NCI-H2227 (cell line): ENCODE measurements at regions not wholly inside any gene's neighbourhood (a gene's known extent, or its start where the extent isn't known, plus 50 kb on each side); places are given as distances from the start of the nearest gene placed in this dataset.
"Not testable (repeated sequence)": the region's sequence is repeated elsewhere in the genome, so short reads cannot be mapped to it uniquely, and the experiment has no call there.

Source experiments
- DNase-seq: peaks from one replicate; lab custom pipeline; 2025; ENCODE audit not compliant: unreplicated experiment; lab: John Stamatoyannopoulos, UW

DNA sequence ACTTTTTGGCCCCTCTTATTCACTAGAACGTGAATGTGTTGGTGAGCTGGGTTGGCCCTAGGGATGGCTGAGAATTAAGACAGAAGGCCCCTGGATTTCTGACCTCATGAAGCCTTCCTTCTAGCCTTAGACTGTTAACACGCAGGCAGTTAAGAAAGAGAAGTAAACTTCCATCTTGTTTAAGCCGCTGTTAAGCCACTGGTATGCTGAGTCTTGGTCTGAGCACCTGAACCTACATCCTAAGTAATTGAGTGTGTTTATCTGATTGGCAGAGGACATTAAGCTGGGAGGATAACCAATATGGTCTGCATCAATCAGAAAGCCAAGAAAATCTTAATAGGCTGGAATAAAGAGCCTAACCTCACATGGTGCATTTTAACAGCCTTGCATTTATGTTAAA is 535.0 kb upstream of the ARID1B start:
- no peak for DNase-seq

DNA sequence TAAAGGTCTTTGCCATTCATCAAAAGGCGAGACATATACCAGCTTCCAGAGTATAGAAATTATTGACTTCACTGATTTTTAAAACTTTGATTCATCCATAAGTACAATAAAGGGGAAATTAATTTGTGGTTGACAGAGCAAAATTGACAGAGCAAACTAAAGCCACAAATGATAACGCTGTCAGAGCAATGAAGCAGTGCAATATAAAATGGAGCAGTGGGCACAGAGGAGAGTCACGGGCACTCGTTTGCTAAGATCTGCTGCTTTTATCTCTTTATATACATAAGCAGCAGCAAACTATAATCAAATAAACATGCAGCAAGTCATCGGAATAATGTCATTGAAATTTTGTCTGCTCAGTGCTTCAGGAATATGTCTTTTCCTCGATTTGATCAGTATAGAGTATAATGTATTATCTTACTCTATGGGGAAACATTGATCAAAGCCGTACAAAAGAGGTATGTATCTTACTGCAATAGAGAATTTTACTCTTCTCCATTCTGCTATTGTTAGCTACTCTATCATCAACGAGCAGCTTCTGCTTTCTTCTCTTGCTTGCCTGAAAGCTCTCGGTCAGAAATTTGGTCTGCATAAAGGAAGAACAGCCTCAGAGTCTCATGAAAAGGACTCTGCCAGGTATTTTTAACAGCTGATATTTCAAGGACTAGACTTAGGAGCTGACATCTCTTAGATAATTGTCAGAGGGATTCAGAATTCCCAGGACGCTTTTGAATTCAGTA is 546.0 kb upstream of the ARID1B start:
- peak; percentile 0 for DNase-seq

DNA sequence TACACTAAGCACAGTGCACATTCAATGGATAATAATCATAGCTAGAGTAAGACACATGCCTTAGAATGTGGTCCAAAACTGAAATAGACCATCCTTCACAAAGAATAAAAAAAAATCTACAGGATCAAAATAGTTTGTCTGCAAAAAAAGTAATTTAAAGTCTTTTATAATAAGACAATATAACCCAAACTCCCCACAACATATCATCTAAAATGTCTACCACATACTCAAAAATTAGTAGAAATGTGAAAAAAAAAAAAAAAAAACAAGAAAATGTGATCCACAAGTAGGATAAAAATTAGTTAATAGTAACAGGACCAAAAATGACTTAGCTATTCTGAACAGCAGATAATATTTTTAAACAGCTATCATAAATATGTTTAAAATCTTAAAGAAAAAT is 557.2 kb upstream of the ARID1B start:
- DNase-seq = no peak

DNA sequence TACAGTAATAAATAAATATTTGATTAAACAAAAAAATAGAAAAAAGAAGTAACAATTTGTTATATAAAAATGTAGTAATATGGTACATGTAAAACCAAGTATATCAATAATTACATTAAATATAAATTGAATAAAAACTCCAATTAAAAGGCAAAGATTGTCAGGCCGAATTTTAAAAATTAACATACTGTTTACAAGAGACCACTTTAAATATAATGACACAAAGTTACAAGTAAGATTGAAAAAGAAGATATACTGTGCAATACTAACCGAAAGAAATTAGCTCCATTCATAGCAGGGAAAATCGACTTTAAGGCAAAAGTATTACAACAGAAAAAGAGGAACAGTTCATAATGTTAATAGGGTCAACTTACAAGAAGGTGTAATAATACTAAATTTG is 571.5 kb upstream of the ARID1B start:
- no peak for DNase-seq

DNA sequence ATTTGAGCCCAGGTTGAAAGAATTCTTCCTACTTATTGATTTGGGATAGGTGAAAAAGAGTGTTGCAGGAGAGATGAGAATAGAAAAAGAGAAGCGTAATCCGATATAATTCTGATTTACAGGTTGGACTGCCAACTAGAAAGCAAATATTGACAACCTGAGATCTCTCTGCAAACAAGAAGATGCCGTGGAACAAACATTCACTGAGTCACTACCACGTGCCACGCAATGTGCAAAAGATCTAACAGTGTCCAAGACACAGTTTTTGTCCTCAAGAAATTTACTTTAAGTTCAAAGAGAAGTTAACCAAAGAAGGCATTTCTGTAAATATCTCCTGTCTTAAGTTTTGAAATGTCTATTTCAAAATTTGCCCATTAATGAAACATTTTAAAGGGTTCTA is 578.0 kb upstream of the ARID1B start:
- no peak for DNase-seq

DNA sequence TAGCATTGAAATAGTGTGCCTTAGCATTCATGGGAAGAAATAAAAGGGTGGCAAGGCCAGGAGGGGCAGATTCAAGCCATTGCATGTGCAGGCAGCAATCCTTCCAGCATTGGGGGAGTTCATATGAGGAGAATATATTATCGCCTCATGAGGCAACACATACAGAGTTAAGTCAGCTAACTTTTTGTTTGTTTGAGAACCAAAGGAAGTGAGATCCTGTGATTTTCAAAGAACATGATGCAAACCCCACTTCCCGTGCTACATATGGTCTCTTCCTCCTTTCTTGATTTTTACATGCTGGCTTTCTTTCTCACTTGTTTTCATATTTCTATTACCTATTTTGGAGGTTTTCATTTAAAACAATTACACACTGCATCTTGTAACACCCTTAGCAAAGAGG is 579.7 kb upstream of the ARID1B start:
- no peak for DNase-seq

DNA sequence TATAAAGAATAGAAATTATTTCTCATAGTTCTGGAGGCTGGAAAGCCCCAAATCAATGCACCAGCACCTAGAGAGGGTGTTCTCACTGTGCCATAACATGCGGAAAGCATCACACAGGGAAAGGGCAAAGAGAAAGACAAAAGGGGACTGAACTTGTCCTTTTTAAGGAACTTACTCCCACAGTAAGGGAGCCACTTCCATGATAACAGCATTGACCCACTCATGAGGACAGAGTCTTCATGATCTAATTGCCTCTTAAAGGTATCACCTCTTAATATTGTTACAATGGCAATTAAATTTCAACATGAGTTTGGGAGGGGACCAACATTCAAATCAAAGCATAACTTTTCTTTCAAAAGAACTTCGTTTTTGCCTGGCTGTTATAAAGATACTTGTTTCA is 582.2 kb upstream of the ARID1B start:
- DNase-seq = no peak

DNA sequence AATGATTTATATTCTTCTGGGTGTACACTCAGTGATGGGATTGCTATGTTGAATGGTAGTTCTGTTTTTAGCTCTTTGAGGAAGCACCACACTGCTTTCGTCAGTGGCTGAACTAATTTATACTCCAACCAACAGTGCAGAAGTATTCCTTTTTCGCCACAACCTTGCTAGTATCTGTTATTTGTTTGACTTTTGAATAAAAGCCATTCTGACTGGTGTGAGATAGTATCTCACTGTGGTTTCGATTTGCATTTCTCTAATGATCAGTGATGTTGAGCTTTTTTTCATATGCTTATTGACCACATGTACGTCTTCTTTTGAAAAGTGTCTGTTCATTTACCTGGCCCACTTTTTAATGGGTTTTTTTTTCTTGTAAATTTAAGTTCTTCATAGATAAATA is 583.8 kb upstream of the ARID1B start:
- no peak for DNase-seq

DNA sequence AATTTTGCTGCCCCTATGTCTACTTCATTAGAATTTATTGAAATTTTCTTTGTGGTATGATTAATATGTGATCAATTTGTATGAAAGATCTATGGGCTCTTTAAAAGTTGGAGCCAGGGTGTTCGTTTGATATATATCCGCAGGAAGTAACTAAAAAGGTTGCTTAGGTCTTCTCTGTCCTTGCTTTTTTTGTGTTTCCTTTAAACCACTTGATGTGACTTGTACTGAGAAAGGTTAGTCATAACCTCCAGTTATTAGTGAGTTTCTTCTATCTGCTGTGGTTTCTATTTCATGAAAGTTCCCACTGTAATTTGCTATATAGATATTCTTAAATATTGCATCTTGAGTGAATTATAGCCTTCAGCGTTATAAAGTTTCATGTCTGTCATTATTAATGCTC is 585.3 kb upstream of the ARID1B start:
- DNase-seq = no peak

DNA sequence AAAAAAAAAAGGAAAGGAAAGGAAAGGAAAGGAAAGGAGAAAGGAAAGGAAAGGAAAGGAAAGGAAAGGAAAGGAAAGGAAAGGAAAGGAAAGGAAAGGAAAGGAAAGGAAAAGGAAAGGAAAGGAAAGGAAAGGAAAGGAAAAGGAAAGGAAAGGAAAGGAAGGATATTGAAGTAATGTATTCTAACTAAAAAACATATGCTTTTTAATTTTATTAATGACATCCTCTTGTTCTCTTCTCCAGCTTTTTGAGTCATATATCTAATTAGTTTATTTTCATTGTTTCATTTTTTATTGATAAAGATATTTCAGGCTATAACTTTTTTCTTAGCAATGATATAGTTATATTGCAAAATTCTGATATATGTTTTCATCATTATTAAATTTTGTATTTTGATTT is 585.8 kb upstream of the ARID1B start:
- not testable (repeated sequence) for DNase-seq

DNA sequence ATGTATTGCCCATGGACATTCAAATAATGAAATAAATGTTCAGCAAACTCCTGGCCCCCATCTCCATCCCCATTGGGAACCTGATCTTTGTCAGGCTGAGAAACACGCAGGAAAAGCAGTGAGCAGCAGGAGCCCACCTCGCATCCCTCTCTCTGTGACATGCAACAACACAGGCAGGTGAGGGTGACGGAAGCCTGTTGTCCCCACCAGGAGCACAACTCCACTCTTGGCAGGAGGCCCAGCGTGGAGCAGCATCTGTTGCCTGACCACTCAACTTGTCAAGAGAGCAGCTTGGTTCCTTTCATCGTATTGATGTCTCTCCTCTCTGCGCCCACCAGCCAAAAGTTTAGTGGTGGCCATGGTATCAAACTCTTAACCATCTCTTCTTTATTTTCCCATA is 586.9 kb upstream of the ARID1B start:
- DNase-seq = no peak

DNA sequence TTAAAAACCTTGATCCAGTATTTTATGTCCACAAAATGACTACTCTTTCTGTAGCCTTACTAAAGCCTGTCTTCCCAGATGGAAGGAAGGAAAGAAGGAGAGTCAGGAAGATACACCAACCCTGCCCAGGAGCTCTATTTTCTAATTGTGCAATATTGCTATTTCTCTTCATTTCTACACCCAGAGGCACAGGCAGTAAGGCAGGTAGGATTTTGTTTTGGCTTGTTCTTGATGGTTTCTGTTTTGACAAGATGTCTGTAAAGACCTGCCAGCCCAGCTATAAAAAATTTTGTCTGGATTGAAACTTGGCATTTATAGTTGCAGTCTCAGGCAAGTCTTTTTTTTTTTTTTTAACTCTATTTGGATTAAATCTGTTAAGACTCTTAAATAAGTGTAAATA is 587.5 kb upstream of the ARID1B start:
- DNase-seq = no peak

DNA sequence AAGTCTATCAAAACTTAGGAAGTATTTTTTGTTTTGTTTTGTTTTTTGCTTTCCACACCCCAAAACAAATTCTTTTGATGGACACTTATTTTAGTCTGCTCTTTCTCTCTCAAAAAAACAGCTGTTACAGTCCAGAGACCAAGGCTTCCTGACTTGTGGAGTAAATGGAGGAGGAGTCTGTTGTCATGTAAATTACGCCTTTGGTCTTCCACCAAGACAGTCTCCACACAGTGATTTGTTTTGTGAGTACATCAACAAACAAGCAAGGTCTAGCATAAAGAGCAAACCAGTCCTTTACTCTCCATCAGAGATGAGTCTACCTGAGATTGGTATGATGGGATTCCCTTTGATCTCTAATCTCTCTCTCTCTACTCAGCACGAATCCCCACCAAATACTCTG is 588.0 kb upstream of the ARID1B start:
- no peak for DNase-seq

DNA sequence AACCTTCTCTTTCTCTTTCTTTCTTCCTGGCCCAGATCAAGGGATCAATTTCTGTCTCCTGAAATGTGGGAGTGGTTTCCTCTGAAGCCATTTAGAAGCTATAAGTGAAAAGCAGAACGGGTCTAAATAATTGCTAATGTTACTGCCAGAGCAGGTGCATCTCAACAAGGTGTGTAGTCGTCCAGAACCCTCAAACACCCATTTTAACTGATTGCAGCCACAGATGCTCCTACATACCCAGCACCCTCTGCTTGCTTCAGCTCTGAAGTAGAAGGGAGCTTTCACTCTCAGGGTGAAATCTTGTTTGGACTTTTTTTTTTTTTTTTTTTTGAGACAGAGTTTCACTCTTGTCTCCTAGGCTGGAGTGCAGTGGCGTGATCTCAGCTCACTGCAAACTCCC is 592.1 kb upstream of the ARID1B start:
- DNase-seq = no peak

DNA sequence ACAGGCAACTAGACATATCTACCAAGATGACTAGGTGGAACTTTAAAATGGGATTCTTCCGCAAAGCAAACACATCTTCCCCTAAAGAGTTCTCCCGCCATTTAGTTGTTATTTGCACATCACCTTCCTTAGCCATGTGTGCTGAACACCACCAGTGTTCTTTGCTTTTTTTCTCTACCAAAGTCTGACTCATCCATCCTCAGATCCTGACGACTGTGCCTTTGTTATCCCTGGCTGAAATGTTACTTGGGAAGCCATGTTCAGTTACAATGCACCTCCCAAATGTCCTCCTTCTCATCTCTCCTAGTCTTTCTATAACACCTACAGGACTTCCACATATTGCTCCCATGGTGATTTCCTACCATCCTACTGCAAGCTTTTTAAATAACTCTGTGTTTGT is 593.5 kb upstream of the ARID1B start:
- DNase-seq = no peak

DNA sequence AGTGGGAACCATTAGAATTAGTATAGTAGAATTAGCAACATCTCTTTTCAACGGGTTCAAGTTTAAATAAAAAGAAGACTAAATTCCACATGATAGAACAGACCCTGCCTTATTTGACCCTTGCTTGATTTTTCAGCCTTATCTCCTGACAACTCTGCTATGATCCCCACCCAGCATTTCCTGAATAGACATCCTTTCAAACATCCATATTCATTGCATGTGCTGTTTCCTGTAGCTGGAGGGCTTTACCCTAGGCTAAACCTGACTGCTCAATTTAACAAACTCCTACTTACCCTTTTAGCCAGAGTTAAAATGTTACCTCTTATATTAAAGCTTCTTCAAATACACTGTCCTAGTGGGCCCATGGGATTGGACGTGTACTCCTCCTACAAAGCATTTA is 594.8 kb upstream of the ARID1B start:
- no peak for DNase-seq

DNA sequence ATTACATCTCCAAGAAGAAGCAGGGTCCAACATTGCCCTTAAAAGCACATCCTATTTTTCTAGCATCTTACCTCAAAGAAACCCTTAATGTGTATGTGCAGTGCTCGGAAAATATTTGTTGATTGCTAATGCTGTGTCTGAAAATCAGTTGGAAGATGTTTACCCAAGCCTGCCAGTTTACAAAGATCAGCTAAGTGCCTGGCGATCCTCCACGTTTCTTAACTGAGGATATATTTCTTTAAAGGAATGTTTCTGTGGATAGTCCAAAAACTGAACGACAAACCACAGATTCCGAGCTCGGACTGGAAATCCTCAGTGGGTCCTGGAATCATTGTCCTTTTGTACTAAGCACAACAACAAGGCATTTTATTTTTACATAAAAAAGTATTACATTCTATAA is 595.7 kb upstream of the ARID1B start:
- DNase-seq = no peak

DNA sequence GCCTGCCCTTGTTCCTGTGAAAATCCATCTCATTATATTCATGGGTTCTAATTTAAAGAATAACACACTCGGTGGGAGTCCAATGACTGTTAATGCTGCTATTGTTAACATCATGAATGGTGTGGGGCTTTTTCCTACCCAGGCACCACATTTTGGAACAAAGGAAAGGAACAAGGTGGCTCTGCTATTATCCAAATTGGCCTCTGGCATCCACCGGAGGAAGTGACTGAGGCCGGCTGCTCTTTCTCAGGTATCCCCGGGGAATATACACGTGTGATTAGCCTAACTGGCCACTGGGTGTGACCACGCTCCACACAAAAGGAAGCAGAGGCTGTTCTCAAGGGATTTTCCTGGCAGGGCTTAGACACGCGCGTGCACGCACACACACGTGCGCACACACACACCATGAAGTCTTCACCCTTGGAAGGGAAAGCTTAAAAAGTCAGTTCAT is 601.2 kb upstream of the ARID1B start:
- DNase-seq = peak; percentile 38

DNA sequence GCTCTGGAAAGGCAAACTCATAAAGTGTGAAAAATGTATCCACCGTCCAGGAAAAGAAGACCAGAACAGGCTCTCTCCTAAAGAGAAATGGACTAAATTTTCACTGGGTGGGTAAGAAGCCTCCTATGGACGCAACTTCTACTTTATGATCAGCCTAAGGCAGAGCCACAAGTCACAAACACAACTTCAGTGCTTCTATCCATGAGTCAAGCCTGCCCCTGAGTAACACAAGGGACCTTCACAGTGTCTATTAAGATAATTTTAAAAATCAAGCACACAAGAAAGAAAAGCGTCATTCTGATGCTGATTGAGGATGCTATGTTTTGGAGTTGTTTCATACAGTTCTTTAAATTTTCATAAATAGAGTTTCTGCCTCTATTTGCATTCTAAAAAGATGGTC is 601.7 kb upstream of the ARID1B start:
- DNase-seq = no peak

DNA sequence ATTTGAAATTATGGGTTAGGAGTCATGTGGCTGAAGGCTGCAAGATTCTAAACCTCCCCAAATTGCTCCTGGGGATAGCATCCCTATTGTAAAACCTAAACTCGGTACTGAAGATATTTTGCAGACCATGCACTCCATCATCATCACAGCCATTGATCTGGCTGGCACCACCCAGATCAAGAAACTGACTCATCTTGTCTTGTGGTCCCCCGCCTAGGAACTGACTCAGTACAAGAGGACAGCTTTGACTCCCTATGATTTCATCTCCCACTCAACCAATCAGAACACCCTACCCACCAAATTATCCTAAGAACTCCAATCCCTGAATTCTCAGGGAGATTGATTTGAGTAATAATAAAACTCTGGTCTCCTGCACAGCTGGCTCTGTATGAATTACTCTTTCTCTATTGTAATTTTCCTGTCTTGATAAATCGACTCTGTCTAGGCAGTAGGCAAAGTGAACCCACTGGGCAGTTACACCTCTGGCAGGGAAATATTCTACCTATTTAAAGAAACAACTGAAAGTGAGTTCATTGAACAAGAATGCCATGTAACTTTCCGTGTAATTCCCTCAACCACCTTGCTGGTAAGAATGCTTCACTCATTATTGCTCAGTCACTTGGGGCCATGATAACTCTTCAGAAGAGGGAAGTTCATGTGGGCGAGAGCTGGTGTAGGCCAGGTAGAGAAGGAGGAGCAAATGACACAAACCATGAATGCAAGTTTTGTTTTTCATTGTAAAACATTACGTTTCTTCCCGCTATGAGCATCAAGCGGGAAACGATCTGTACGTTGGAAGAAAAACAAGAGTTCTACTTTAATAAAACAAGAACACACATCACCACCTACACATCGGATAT is 602.9 kb upstream of the ARID1B start:
- no peak for DNase-seq

DNA sequence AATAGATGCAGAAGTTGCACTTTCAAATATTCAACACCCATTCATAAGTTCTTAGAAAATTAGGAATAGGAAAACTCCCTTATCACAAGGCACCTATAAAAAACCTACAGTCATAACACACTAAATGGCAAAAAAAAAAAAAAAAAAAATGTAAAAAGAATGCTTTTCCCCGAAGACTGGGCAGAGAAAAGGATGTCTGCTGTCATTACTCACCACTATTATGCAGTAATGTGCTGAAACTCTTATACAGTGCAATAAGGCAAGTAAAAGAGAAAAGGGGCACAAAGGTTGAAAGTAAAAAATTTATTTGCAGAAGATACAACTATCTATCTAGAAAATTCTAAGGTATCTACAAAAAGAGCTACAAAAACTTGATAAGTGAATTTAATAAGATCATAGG is 607.8 kb upstream of the ARID1B start:
- DNase-seq = no peak

DNA sequence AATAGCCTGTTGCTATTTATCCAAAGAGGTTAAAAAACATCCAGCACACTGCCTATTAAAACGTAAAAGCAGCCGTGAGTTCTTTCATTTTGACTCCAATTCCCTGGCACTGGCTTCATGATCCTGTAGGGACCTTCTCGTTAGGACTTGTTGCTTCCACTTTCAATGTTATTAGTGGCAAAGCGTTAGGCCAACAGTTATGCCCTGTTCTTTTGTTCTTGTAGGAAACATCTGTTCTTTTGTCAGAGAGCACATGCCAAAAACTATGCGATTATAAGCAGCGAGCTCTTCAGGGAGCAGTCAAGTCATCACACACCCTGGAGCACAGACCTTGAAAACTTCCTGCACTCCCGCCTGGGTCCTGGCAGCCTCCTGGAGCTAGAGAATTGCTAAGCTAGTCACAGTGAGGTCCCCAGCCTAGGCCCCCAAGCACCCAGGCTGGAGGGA is 609.5 kb upstream of the ARID1B start:
- DNase-seq = no peak
